ENCODE measurements at regions not wholly inside any gene's neighbourhood (a gene's known extent, or its start where the extent isn't known, plus 50 kb on each side); places are given as distances from the start of the nearest gene placed in this dataset.
"Not testable (repeated sequence)": the region's sequence is repeated elsewhere in the genome, so short reads cannot be mapped to it uniquely, and the experiment has no call there.

- DNase-seq = no peak
Measured at GRCh38 chr9:105984714-105985113, 290.4 kb downstream of the TMEM38B start.

DNA sequence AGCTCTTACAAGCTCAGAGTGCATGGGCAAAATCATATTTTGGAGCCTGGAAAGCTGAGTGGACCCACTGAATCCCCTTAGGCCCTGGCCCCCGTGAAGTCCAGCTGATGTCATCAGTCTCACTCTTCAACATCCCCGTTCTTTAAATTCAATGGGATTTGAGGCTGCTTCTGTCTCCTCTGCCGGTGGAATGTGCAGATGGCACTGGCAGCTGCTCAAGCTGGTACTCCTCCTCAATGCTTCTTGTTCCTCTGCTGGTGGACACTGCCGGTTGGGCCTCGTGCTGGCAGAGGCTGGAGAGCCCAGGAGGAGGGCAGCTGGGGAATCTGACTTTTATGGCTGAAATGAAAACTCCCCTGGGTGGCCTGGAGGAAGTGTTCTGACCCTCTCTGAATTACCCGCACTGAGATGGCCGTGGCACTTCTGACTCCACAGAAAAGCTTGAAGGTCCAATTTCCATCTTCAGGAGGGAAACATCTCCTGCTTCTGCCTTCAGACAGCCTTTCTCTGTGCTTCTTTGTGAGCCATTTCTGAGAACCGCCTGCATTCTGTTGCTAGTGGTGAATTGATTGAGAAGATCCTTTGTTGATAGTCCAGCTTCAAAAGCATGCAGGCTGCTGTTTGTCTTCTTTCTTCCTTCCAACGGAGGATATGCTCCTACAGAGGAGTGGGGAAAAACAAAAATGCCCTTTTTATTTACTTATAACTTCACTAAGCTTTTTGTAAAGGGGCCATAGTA, 298.9 kb downstream of the TMEM38B start:
- no peak for DNase-seq

DNA sequence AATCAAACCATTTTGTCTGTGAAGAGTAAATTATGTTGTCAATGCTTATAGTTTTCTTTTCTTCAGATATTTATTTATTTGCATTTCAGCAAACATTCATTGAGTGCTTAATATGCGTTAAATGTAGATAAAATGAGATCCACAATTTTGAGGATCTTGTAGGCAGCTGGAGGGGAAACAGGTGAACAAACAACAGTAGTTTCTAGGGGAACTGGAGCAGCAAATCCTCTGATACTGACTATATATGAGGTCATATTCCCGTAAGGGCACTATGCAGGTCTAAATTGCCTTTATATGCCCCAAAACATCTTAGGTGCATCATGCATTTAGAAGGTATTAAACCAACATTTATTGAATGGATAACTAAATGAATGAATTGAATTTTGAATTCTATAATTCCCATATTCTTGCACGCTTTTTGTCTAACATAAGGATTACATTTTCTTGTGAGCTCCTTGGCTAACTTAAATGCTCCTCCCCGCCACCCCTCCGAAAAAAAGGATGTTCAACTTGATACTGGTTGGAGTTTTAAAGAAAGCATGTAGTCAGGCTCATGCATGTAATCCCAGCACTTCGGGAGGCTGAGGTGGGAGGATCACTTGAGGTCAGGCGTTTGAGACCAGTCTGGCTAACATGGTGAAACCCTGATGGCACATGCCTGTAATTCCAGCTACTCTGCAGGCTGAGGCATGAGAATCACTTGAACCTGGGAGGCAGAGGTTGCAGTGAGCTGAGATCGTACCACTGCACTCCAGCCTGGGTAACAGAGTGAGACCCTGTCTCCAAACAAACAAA, 299.8 kb downstream of the TMEM38B start:
- DNase-seq = no peak

- no peak for DNase-seq
Measured at GRCh38 chr9:105994970-105995369, 300.6 kb downstream of the TMEM38B start.

GRCh38 chr9:106017198-106017740, 322.9 kb downstream of the TMEM38B start:
- DNase-seq = no peak

DNA sequence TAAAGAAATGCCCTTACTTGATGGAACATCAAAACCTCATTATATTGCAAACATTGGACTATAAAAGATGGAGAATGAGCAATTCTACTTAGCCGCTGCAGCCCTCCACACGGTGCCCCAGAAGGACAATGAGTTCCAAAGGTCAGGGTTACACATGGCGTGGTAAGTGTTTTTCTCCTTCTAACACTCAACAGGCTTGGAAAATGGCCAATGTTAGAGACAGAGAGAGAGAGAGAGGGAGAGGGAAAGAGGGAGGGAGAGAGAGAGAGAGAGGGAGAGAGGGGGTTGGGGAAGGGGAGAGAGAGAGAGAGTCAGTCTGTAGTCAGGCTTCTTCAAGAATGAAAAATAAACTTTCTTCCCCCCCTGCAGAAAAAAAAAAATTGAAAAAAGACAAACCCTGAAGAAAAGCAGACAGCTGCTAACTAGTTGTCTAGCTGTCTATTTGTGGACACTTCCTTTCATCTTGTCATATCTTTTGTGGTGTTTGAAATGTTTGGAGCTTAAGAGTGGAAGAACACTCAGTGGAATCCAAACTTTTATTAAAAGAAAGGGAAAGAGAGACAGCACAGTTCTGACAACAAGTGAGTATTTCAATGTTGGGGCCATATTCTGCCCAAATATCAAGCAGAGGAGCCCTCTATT, 324.8 kb downstream of the TMEM38B start:
- no peak for DNase-seq

GRCh38 chr9:106019702-106020101, 325.4 kb downstream of the TMEM38B start:
- DNase-seq = no peak

- no peak for DNase-seq
Measured at GRCh38 chr9:106020186-106020585, 325.8 kb downstream of the TMEM38B start.

GRCh38 chr9:106023455-106023854, 329.1 kb downstream of the TMEM38B start:
- DNase-seq = no peak

DNA sequence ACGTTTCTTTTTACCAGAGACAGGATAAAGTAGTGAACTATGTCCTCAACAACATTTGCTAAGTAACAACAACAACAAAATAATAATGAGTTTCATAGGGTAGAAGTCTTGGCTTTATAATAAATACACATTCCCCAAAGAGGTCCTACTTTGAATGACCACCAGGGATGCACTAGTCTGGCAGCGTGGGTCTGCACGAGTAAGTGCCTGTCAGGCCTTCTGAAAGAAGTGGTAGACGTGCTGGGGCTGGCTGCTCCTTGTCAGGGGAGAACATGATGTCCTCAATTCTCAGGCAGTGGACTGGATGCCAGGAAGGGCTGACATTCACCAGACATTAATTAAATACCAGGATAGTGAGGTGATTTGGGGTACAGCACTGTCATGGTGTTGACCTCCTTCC, 331.1 kb downstream of the TMEM38B start:
- DNase-seq = no peak

DNA sequence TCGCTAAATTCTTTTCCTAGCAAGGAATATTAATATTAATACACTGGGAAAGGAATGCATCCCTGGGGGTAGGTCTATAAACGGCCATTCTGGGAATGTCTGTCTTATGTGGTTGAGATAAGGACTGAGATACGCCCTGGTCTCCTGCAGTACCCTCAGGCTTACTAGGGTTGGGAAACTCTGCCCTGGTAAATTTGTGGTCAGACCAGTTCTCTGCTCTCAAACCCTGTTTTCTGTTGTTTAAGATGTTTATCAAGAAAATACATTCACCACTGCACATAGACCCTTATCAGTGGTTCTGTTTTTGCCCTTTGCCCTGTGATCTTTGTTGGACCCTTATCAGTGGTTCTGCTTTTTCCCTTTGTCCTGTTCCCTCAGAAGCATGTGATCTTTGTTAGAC, 335.8 kb downstream of the TMEM38B start:
- DNase-seq = not testable (repeated sequence)

DNA sequence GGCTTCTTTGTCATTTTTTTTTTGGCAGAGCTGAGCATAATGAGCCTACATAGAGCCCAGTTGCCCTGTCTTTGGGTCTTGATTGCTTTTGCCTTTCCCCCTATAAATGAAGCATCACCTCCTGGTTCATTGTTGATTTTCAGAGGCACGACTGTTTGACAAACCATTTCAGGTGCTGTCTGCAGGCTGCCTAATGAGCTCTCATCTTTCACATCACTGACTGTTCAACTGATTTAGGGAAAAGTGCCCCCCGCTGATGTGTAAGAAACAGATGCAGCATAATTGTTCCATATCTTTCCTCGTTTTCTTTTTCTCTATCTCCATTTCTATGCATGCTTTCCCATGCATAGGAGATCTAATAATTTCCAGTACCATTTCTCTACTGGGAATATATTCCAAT, 338.6 kb downstream of the TMEM38B start:
- DNase-seq = no peak

- no peak for DNase-seq
Measured at GRCh38 chr9:106035806-106036205, 341.5 kb downstream of the TMEM38B start.

DNA sequence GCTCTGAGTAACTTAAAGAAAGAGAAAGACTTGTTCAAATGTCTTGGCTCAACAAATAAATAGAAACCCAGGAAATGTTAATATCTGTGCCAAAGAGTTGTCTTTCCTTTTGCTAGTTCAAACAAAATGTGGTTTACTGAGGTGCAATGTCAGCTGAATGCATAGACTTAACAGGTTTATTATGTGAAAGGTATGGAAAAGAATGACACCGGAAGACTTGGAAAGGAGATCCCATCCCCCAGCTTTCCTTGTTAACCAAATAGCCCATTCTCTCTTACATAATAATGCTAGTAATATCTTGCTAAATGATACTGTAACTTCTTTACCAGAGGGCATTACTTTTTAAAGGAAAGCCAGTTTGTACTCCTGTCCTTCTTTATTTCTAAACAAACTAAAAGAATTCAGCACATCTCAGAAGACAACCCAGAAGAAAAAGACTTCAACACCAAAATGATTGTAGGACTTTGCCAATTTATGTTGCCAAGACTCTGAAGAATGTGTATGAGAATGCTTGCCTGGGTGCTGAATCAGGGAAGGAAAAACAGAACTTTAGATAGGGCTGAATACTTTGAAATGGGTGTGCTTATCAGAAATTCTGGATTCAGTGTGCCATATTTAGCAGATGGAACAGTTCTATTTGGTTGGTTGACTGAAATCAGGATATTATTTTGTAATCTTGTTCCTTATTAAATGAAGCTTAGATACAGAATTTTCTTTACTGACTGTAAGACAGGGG, 344.1 kb downstream of the TMEM38B start:
- DNase-seq = no peak

DNA sequence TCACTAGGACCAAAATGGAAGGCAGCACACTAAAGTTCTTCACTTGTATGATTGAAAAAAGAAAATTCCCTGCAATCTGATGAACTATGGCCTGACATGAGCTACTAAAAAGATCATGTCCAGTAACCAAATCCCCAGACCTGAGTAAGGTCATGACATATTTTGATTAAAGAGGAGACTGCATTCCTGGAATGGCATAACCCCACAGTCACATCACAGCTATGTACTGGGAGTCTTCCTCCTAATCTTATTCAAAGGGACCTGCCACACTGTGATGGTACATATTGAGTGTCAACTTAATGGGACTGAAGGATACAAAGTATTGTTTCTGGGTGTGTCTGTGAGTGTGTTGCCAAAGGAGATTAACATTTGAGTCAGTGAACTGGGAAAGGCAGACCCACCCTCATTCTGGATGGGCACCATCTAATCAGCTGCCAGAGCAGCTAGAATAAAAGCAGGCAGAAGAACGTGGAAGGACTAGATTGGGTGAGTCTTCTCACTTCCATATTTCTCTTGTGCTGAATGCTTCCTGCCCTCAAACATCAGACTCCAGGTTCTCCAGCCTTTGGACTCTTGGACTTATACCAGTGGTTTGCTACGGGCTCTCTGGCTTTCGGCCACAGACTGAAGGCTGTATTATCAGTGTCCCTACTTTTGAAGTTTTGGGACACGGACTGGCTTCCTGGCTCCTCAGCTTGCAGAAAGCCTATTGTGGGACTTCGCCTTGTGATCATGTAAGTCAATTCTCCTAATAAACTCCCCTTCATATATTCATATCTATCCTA, 345.0 kb downstream of the TMEM38B start:
- no peak for DNase-seq

- DNase-seq = not testable (repeated sequence)
Measured at GRCh38 chr9:106041920-106042319, 347.6 kb downstream of the TMEM38B start.

DNA sequence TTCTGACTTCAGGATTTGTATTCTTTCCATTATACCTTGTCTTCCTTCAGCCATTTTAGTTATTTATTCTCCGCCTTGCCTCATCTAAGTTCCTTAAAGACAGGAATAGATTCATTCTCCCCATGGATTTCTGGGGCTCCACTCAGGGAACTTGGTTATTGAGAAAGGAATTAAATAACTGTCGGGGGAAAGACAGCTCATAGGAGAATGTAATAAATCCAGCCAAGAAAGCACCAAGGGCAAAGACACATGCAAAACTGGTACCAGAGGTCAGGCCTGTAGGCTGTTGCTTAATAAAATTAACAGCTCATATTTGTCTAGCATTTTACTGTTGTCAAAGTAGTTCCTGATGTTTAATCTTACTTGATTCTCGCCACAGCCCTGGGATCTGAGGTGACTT, 357.2 kb downstream of the TMEM38B start:
- no peak for DNase-seq

- DNase-seq = no peak
Measured at GRCh38 chr9:106052166-106052565, 357.8 kb downstream of the TMEM38B start.

GRCh38 chr9:106052735-106053134, 358.4 kb downstream of the TMEM38B start:
- no peak for DNase-seq

DNA sequence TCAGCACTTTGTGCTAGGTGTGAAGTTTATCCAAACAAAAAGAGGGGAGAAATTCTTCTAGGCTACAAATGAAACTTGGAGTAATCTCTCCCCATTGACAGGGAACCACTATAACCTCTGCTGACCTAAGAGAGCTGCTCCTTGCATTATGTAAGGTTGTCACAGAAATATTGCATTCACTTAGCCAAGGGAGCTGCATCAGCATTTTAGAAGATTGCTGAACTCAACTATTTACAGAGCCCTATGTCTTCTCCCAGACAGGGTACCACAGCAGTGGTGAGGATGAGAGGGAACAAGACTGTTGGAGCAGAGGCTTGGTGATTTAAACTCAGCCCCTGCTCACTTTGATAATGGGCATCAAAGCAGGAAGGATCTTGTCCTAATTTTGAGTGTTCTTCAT, 362.0 kb downstream of the TMEM38B start:
- DNase-seq = no peak

GRCh38 chr9:106058460-106058859, 364.1 kb downstream of the TMEM38B start:
- no peak for DNase-seq

DNA sequence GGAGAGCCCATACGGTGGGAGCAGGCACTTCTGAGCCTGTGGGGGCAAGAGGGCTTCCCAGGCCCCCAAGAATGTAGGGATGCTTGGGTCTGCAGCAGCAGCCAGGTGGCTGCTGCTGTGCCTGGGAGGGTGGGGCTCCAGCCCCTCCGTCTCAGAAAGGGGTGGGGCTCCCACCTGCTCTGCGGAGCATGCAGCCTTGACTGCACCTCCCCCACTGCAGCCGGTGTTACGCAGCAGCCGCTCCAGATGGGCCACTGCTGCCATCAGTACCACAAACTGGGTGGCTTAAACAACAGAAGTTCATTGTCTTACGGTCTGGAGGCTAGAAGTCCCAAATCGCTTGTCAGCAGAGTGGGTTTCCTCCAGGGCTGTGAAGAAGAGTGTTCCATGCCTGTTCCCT, 365.5 kb downstream of the TMEM38B start:
- no peak for DNase-seq
